NCI-H82 treated with DMSO at 0.1 percent for 48 hours (cell line): ENCODE measurements at regions not wholly inside any gene's neighbourhood (a gene's known extent, or its start where the extent isn't known, plus 50 kb on each side); places are given as distances from the start of the nearest gene placed in this dataset.
"Not testable (repeated sequence)": the region's sequence is repeated elsewhere in the genome, so short reads cannot be mapped to it uniquely, and the experiment has no call there.

Experiments used
- DNase-seq: peaks from one replicate; lab custom pipeline; 2025; ENCODE audit not compliant: unreplicated experiment; lab: John Stamatoyannopoulos, UW

GRCh38 chr20:22842793-22843192 lies 192.3 kb upstream of the SSTR4 start:
- no peak for DNase-seq

- DNase-seq, result no peak
Measured at GRCh38 chr20:22844959-22845358, 190.2 kb upstream of the SSTR4 start.

DNA sequence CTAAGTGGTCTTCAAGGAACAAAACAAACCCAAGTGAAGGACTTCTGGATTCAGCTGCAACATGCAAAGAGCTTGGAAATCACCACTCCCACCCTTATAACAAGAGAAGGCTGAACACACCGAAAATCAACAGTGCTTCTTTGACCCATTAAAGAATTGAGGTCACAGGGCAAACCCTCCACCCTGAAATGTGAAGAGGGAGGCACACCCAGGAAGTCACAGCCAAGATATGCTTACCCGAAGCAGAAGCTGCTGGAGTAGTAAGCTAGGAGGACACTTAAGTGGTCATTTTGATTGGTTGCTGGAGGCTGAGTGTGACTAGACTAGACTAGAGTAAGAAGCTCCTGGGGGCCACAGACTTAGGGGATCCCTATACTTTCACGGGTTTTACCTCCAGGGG lies 188.2 kb upstream of the SSTR4 start:
- no peak for DNase-seq

DNA sequence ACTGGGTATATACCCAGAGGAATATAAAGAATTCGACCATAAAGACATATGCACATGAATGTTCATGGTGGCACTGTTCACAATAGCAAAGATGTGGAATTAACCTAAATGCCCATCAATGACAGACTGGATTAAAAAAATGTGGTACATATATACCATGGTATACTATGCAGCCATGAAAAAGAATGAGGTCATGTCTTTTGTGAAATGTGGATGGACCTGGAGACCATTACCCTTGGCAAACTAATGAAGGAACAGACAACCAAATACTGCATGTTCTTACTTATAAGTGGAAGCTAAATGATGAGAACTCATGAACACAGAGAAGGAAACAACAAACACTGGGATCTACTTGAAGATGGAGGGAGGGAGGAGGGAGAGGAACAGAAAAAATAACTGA lies 186.7 kb upstream of the SSTR4 start:
- no peak for DNase-seq

DNA sequence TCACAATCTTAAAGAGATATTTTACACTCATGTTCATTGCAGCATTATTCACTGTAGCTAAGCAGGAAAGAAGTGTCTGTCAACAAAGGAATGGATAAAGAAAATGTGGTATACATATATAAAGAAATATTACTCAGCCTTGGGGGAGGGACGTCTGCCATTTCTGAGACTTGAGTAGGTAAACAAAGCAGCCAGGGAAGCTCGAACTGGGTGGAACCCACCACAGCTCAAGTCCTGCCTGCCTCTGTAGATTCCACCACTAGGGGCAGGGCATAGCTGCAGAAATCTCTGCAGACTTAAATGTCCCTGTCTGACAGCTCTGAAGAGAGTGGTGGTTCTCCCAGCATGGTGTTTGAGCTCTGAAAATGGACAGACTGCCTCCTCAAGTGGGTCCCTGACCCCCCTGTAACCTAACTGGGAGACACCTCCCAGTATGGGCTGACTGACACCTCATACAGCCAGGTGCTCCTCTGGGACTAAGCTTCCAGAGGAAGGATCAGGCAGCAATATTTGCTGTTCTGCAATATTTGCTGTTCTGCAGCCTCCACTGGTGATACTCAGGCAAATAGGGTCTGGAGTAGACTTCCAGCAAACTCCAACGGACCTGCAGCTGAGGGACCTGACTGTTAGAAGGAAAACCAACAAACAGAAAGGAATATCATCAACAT lies 183.3 kb upstream of the SSTR4 start:
- DNase-seq, result not testable (repeated sequence)

DNA sequence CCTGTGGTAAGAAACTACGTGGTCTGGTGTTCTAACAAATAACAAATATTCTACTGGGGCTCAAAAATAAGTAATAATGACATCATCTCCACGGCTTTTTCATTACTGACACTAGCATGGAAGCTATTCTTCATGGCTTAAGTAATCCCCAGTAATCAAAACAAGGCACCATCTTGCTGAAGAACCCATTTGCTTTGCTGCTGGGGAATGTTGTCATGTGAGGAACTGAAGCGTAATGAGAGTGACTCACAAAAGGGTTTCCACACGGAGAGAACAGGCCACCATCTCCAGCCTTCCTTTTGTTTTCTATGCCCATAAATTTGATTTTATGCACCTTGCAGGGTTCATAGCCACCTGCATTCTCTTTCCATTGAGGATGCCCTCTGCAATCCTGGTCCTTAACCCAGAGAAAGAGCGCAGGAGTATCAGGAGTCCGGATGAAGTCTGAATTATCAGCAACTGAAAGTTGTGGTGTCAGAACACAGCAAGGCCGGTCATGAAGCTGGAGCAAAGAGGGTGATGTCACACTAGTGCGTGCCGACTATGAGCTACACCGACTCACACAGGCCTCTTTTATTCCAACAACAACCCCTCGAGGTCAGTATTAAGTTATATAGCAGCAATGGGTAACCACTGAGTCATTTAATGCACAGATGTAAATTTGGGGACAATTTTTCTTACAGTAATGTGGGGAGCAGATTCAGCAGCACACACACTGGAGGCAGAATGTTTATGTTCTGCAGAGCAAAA lies 173.7 kb upstream of the SSTR4 start:
- DNase-seq, result no peak

DNA sequence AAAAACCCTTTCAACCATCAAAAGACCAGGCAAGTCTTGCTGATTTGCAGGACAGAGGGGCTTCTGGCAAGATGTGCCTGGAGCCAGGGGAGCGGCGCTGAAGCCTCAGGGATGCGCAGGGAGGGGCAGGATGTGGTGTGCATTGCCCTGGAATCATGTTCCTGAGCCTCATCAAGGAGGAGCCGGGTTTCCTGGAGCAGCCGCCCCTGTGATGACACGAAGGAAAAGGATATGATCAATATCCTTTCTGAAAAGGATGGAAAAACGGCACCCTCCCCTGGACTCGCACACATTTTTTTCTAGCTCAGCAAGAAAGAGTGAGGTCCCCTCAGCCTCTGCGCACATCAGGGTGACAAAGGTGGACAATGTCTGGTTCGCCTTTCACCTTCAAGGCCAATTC lies 173.1 kb upstream of the SSTR4 start:
- no peak for DNase-seq

DNA sequence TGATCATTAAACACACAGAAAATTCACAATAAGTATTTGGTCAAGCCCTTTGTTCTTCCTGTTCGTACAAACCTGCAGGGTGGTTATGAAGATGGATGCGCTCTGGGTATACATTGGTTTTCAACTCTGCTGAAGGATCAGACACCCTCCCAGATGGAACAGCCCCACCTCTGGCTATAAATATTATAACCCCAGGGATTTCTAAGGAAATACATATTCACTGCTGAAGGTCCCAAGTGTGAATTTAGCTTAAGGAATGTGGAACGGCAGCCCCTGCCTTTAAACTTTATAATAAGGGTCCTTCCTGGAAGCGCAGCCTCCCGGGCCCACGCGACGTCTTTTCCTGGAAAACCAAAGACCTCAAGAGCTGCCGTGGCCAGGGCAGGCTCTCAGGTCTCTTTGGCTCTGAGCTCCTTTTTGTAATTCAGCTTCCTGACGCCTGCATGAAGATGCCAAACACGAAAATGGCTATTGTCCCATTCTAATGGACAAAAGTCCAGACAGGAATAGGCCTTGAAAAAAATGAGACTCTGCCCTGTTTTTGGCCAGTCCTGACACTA lies 172.4 kb upstream of the SSTR4 start:
- DNase-seq, result no peak

GRCh38 chr20:22863826-22864225 lies 171.3 kb upstream of the SSTR4 start:
- no peak for DNase-seq

- no peak for DNase-seq
Measured at GRCh38 chr20:22866812-22867341, 168.2 kb upstream of the SSTR4 start.

- no peak for DNase-seq
Measured at GRCh38 chr20:22878166-22878565, 156.9 kb upstream of the SSTR4 start.

DNA sequence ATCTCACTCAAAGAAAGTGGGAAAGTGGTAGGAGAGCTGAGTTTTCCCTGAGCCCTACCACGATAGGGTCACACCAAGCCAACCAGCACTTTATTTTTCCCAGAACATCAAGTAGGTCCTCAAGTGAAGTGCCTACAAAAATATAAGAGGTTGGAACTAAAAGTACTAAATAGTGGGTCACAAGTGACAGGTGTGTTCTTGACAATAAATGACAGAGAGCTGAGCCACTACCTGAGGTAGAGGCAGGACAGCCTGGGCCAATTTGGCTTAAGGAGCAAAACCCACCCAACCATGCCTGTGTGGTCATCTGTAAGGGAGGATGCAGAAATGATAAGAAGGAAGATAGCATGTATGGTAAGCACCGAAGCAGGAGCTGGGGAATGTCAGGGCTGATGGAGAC lies 154.8 kb upstream of the SSTR4 start:
- DNase-seq, result no peak

DNA sequence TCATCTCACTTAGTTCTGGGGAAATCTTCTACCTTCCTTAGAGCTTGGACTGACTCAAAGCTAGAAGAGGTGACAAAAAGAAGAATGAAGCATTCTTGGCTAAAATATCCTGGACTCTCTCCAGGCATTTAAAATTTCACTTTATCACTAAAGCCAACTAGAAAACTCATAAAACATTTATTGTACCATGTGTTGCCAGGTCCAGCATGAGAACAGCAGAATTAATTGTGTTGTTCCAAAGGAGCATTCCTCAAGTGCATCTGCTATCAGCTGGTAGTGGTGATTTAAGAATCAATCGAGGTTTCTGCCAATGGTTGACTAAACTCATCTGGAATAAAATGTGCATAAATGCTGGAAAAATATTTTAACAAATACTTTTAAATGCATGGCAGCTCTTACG lies 147.3 kb upstream of the SSTR4 start:
- DNase-seq, result no peak

DNA sequence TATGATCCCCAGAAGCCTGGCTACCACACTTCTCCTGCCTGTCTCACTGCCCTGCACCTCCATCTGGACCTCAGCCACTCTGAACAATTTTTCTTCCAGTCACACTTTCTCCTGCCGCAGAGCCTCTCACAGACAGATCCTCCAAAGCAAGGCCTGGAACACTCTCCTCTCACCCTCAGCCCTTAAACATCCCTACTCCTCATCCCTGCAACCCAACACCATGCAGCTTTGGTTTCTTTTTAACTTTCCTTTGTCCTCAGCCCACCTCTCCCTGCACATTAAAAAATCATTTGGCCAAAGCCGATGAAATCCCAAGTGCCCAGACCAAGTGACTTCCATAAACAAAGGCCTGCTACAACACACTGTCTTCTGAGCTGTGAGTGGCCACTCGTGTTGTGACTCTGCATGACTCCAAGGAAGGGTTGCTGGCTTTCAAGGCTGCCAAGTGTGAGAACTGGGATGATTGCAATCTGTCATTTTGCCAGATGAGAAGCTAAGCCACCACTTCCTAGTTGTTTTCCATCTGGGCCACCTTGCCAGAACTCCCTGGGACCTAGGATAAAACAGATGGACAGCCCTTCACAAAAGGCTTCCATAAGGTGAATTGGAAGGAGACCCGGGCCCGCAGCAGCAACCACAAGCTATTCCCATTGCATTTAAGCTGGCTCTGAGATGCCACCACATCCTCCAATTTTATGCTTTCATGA lies 144.4 kb upstream of the SSTR4 start:
- no peak for DNase-seq

DNA sequence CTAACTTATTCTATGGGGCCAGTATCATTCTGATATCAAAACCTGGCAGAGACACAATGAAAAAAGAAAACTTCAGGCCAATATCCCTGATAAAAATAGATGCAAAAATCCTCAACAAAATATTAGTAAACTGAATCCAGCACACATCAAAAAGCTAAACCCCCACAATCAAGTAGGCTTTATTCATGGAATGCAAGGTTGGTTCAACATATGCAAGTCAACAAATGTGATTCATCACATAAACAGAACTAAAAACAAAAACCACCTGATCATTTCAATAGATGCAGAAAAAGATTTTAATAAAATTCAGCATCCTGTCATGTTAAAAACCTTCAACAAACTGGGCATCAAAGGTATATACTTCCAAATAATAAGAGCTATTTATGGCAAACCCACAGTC lies 133.9 kb upstream of the SSTR4 start:
- no peak for DNase-seq

- no peak for DNase-seq
Measured at GRCh38 chr20:22901921-22902320, 133.2 kb upstream of the SSTR4 start.

DNA sequence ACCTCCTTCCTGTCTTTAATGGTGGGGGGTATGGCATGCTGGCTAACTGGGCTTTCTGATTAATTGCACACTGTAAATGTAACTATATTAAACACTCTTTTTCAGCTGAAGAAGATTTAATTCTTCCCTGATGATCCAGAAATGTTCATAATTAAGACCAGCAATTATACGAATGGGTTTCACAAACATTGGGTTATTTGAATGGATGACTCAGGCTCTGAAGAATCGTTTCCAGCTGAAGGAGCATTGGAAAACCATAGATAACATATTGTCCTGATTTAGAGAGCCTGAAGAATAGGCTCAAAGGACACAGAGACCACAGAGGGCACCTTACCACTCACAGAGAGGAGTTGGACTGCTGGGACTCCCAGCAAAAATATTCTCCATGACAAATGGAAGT lies 130.7 kb upstream of the SSTR4 start:
- DNase-seq, result no peak

- no peak for DNase-seq
Measured at GRCh38 chr20:22904905-22905304, 130.2 kb upstream of the SSTR4 start.

DNA sequence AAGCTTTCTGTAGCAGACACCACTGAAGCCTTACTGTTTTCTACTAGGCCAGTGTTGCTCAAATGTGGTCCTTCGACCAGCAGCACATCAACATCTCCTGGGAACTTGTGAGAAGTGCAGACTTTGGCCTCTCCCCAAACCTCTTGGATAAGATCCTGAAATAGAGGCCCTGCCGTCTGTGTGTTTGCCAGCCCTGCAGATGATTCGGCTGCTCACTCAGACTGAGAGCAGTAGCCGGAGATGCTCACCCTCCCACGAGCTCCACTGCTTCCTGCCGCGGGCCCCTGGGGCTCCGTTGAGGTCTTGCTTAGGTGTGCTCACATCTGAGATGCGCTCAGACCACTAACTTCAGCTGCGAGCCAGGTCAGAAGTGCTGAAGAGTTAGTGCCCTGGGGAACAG lies 129.5 kb upstream of the SSTR4 start:
- no peak for DNase-seq

DNA sequence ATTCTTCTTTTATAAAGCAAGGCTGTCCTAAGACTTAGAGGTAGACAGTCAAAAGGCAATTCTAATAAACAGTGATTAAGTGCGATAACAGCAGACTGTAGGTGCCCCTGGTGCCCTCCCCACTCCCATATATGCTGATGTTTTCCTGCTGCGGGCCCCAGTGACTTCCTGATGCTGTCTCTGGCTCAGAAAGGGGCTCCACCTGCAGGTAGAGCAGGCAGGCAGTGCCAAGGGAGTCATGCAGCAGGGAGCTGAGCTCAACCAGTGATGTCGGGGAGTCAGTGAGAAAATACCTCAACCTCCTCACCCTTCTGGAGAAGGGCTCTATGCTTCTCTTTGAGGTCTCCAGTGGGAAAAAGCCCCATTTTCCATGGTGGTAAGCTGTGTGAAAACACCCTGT lies 126.7 kb upstream of the SSTR4 start:
- DNase-seq, result no peak

DNA sequence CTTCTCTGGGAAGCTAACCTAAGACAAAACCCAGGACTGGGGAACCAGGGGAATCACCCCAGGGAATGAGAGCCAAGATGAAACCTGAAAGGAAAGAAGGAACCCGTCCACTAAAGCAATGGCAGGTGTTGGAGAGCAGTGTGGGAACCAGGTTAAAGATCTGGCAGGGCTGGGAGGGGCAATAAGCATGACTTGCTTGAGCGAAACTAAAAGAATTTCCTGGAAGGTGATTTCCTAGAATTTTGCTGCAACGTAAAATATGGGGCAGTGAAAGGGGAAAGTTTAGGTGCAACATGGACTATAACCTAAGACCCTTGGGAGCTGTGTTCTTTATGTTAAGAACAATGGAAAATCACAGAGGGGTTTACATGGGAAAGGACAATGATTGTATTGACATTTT lies 126.2 kb upstream of the SSTR4 start:
- DNase-seq, result no peak

DNA sequence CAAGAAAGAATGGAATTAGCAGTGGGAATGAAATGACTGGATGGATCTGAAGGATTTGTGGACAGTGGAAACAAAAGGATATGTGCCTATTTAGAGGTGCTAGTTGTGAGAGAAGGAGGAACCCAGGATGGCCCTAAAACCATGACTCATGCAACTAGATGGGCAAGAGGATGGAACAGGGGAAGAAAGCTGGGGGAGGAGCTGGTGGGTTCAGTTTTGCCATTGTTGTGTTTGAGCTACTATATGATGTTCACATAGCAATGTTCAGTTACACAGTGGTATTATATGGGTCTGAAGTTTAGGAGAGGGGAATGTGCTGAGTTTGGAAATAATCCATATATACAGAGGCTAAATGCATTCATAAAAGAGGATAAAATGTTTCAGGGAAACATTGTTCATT lies 125.7 kb upstream of the SSTR4 start:
- no peak for DNase-seq
